Neutrophil (primary cell): ENCODE measurements at regions not wholly inside any gene's neighbourhood (a gene's known extent, or its start where the extent isn't known, plus 50 kb on each side); places are given as distances from the start of the nearest gene placed in this dataset.

Experiments
- H3K27ac ChIP-seq: fragments of 200-600 bp; sonication (generic); 2 replicates; pipeline ENCODE4 v1.5.1; 2016; ENCODE audit warnings: mild to moderate bottlenecking, moderate library complexity
- H3K27me3 ChIP-seq: fragments of 200-600 bp; sonication (generic); 2 replicates; pipeline ENCODE4 v1.6.0; 2016; ENCODE audit warnings: mild to moderate bottlenecking
- H3K36me3 ChIP-seq: fragments of 200-600 bp; sonication (generic); 2 replicates; pipeline ENCODE4 v1.5.1; 2017
- H3K4me1 ChIP-seq, 2 experiments: fragments of 200-600 bp in 1 of 2; sonication (generic) in 1 of 2; 1 replicate in 1 of 2; 2 replicates in 1 of 2; pipeline versions ENCODE4 v1.5.1 to v1.6.1; 2013 to 2016; ENCODE audit warnings: low read depth in 1 of 2, low read length in 1 of 2, mild to moderate bottlenecking in 1 of 2, moderate library complexity in 1 of 2; ENCODE audit not compliant: control insufficient read depth in 1 of 2, insufficient read depth in 1 of 2
- H3K4me3 ChIP-seq, 2 experiments: fragments of 200-600 bp in 1 of 2; sonication (generic) in 1 of 2; 1 replicate in 1 of 2; 2 replicates in 1 of 2; pipeline ENCODE4 v1.5.1; 2013 to 2016; ENCODE audit warnings: low read depth in 1 of 2, low read length in 1 of 2, mild to moderate bottlenecking in 1 of 2, moderate library complexity in 1 of 2
- H3K9me3 ChIP-seq: fragments of 200-600 bp; sonication (generic); 2 replicates; pipeline ENCODE4 v1.5.1; 2016
- TF ChIP-seq, protein P1 (sequence below): fragments of 200-600 bp; sonication (generic); IDR thresholded peaks from 2 replicates; pipeline ENCODE4 v1.5.1; 2016; ENCODE audit warnings: antibody characterized with exemption

DNA sequence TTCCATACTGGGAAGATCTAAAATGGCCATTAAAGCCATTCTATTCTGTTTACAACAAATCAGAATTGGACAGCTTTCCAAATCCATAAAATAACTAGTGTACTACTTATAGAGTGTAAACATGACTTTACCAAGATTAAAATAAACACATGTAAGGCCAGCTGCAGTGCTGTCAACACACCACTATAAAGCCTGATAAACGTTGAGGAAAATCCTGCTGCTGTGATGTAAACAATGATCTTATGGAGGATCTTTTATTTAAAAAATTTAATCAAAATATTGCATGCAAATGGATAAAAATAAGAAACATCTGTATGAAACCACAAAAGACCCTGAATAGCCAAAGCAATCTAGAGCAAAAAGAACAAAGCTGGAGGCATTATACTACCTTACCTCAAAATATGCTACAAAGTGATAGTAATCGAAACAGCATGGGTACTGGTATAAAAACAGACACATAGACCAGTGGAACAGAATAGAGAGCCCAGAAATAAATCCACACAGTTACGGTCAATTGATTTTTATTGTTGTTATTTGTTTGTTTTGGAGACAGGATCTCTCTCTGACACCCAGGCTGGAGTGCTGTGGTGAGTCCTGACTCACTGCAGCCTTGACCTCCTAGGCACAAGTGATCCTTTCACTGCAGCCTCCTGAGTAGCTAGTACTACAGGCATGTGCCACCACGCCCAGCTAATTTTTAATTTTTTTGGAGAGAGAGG lies 428.8 kb upstream of the C2CD4B start:
- Histone ChIP-seq H3K4me3 (no peak overlapping the region), H3K27ac (no peak overlapping the region), H3K27me3 (no peaks in the 10 kb centered on the region), H3K4me1 (no peaks in the 10 kb centered on the region), H3K36me3 (no peaks in the 10 kb centered on the region), H3K9me3 (no peaks in the 10 kb centered on the region)
- TF ChIP-seq, protein P1, sequence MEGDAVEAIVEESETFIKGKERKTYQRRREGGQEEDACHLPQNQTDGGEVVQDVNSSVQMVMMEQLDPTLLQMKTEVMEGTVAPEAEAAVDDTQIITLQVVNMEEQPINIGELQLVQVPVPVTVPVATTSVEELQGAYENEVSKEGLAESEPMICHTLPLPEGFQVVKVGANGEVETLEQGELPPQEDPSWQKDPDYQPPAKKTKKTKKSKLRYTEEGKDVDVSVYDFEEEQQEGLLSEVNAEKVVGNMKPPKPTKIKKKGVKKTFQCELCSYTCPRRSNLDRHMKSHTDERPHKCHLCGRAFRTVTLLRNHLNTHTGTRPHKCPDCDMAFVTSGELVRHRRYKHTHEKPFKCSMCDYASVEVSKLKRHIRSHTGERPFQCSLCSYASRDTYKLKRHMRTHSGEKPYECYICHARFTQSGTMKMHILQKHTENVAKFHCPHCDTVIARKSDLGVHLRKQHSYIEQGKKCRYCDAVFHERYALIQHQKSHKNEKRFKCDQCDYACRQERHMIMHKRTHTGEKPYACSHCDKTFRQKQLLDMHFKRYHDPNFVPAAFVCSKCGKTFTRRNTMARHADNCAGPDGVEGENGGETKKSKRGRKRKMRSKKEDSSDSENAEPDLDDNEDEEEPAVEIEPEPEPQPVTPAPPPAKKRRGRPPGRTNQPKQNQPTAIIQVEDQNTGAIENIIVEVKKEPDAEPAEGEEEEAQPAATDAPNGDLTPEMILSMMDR, result no peak

DNA sequence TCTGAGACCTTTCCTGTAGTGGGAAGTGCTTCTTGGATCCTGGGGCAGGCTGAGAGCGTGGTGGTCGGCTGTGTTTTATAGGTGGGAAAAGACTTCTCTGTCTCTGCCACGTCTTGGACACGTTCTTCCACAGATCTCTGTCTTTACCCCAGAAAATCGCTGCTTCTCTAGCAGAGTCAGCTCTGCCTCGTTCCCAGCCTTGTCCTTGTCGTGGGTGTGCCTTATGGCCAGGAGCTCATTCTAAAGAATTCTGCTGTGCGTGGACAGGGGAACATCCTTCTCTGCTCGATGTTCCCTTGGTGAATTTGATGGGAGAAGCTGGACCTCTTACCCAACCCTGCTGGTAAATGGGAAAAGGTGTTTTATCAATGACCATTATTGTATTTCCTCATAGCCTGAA lies 433.1 kb upstream of the C2CD4B start:
- H3K36me3 ChIP-seq, result no peaks in the 10 kb centered on the region
- H3K4me3 ChIP-seq, result no peak overlapping the region
- H3K9me3 ChIP-seq, result no peaks in the 10 kb centered on the region
- TF ChIP-seq, protein P1, result no peak
- H3K27me3 ChIP-seq, result peaks cover 20% of the 10 kb centered on the region
- H3K4me1 ChIP-seq, result no peaks in the 10 kb centered on the region
- no peak overlapping the region for H3K27ac ChIP-seq

DNA sequence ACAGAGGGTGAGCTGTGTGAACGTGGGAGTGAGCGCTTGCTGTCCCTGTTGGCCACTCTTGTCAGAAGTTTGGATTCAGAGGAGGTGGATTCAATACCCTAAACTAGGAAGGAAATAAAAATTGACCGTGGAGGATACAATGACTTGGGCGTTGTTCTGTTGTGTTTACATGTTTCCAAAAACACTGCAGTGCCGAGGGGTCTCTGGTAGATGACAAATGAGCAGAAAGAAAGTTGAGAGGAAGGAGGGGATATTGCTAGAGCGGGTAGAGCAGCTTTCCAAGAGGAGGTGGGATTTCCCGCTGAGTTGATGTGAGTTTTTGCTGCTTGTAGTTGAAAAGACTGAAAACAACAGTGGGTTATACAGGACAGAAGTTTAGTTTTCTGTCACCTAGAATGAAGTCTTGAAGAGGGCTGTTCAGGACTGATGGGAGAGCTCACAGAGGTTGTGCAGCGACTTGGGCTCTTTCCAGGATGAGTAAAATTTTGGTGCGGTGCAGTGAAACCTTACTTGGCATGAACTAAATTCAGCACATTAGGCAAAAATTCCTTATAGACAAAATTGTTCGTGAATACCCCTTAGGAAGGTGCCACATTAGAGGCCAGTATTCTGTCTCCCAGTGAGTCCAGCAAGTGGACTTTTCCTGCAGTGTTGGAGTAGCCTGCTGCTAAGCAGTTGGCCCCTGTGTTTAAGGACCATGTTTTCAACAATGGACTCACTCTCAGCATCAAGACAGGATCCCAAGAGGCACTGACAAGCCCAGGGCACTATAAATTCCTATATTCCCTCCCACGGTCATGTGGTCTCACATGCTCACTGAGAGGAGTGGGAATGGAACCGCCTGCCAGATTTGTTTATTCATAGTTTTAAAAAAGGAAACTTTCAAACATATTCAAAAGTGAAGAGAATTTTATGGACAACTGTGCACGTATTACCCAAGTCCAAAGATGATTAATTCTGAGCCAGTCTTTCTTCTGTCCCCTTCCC lies 435.0 kb upstream of the C2CD4B start:
- H3K4me1 ChIP-seq, result no peaks in the 10 kb centered on the region
- peaks cover 20% of the 10 kb centered on the region for H3K27me3 ChIP-seq
- no peaks in the 10 kb centered on the region for H3K36me3 ChIP-seq
- no peaks in the 10 kb centered on the region for H3K9me3 ChIP-seq
- H3K4me3 ChIP-seq, result no peak overlapping the region
- H3K27ac ChIP-seq, result no peak overlapping the region
- TF ChIP-seq, protein P1, result no peak

DNA sequence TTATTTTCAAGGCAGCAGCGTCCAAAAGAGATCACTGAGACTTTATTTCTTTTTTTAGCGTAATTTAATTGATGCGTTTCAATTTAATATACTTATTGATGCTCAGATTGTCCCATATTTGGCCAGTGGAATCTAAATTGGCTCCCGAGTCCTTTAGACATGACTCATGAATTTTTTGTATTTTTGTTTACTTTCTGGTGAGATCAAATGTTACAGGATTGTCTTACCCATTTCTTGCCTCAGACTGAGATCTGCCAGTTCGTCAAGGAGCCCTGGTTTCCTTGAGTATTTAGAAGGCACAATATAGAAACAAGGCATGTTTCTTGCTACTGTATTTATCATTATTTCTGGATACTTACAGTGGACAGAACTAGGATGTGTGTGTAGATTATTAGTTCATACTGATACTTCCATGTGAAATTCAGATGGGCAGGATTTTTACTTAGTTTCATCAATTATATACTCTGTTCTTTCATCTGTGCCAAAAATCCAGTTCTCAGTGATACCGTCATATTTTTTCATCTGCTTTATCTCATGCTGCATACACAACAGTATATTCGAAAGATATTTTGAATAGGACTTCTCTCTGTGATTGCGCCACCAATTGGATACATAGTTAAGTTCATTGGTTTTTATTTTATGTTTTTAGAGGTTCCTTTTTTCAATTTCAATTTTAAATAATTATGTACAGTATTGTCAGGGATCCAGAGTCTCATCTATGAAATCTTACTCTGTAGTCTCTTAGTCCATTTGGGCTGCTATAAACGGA lies 436.9 kb upstream of the C2CD4B start:
- H3K27ac ChIP-seq, result no peak overlapping the region
- peaks cover 20% of the 10 kb centered on the region for H3K27me3 ChIP-seq
- H3K4me3 ChIP-seq, result no peak overlapping the region
- H3K36me3 ChIP-seq, result no peaks in the 10 kb centered on the region
- H3K4me1 ChIP-seq, result no peaks in the 10 kb centered on the region
- TF ChIP-seq, protein P1, result no peak
- no peaks in the 10 kb centered on the region for H3K9me3 ChIP-seq

DNA sequence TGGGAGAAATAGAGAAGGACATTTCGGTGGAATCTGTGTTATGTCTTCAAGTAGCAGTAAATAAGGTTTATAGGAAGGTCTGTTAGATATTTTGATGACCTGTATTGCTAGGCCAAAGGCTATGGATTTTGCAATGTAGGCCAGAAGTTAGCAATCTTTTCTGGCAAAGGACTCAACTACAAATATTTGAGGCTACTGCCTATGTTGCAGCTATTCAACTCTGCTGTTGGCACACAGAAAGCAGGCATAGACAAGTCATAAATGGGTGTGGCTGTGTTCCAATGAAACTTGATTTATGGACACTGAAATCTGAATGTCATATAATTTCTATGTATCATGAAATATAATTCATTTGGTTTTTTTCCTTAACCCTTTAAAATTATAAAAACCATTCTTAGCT lies 438.7 kb upstream of the C2CD4B start:
- peaks cover 20% of the 10 kb centered on the region for H3K27me3 ChIP-seq
- no peak overlapping the region for H3K4me3 ChIP-seq
- TF ChIP-seq, protein P1, result no peak
- H3K36me3 ChIP-seq, result no peaks in the 10 kb centered on the region
- H3K4me1 ChIP-seq, result no peaks in the 10 kb centered on the region
- no peak overlapping the region for H3K27ac ChIP-seq
- H3K9me3 ChIP-seq, result no peaks in the 10 kb centered on the region
